ENCODE measurements at regions not wholly inside any gene's neighbourhood (a gene's known extent, or its start where the extent isn't known, plus 50 kb on each side); places are given as distances from the start of the nearest gene placed in this dataset.

GRCh38 chr11:104812103-104812788, 86.0 kb downstream of the CASP12 start:
- H3K9ac ChIP-seq (ENCODE audit: low read depth, low read length, poor library complexity, severe bottlenecking), result no peak overlapping the region
- no peaks in the 10 kb centered on the region for H3F3A ChIP-seq (ENCODE audit: low read depth)
- H3K9me3 ChIP-seq (ENCODE audit: insufficient read depth, low read depth, low read length), result no peaks in the 10 kb centered on the region
- no peaks in the 10 kb centered on the region for H3K4me1 ChIP-seq (ENCODE audit: insufficient read depth, low read length, poor library complexity, severe bottlenecking)
- H3K4me3 ChIP-seq (ENCODE audit: low read length, poor library complexity, severe bottlenecking), result no peak overlapping the region
- TF ChIP-seq EZH2phosphoT487 (IDR thresholded peaks at IDR 0.05; ENCODE audit: borderline replicate concordance), result no peak
- no peak for TF ChIP-seq CTCF (conservative IDR thresholded peaks at IDR 0.05; ENCODE audit: low read length)
- no peaks in the 10 kb centered on the region for H4K20me1 ChIP-seq (ENCODE audit: insufficient read depth, low read length, poor library complexity, severe bottlenecking)
- no peaks in the 10 kb centered on the region for H3K79me2 ChIP-seq (ENCODE audit: insufficient read depth, low read length)
- H3K36me3 ChIP-seq (ENCODE audit: insufficient read depth, low read length), result no peaks in the 10 kb centered on the region
- no peaks in the 10 kb centered on the region for H3K9me2 ChIP-seq (replicated peaks; ENCODE audit: low read depth, low read length)
- no peak overlapping the region for H3K4me2 ChIP-seq (ENCODE audit: low read depth, low read length, poor library complexity, severe bottlenecking)
- H2AFZ ChIP-seq (ENCODE audit: low read length), result no peak overlapping the region
- H3K27me3 ChIP-seq (ENCODE audit: insufficient read depth, low read length, poor library complexity, severe bottlenecking), result no peaks in the 10 kb centered on the region

- H3K79me2 ChIP-seq (ENCODE audit: insufficient read depth, low read length), result no peaks in the 10 kb centered on the region
- H2AFZ ChIP-seq (ENCODE audit: low read length), result no peak overlapping the region
- no peaks in the 10 kb centered on the region for H3K9me3 ChIP-seq (ENCODE audit: insufficient read depth, low read depth, low read length)
- H3K36me3 ChIP-seq (ENCODE audit: insufficient read depth, low read length), result no peaks in the 10 kb centered on the region
- H3K27me3 ChIP-seq (ENCODE audit: insufficient read depth, low read length, poor library complexity, severe bottlenecking), result no peaks in the 10 kb centered on the region
- H3F3A ChIP-seq (ENCODE audit: low read depth), result no peaks in the 10 kb centered on the region
- no peak overlapping the region for H3K9ac ChIP-seq (ENCODE audit: low read depth, low read length, poor library complexity, severe bottlenecking)
- no peaks in the 10 kb centered on the region for H4K20me1 ChIP-seq (ENCODE audit: insufficient read depth, low read length, poor library complexity, severe bottlenecking)
- H3K4me2 ChIP-seq (ENCODE audit: low read depth, low read length, poor library complexity, severe bottlenecking), result no peak overlapping the region
- no peak for TF ChIP-seq CTCF (conservative IDR thresholded peaks at IDR 0.05; ENCODE audit: low read length)
- no peak for TF ChIP-seq EZH2phosphoT487 (IDR thresholded peaks at IDR 0.05; ENCODE audit: borderline replicate concordance)
- H3K9me2 ChIP-seq (replicated peaks; ENCODE audit: low read depth, low read length), result no peaks in the 10 kb centered on the region
- peaks cover 6% of the 10 kb centered on the region for H3K4me1 ChIP-seq (ENCODE audit: insufficient read depth, low read length, poor library complexity, severe bottlenecking)
- H3K4me3 ChIP-seq (ENCODE audit: low read length, poor library complexity, severe bottlenecking), result no peak overlapping the region
Measured at GRCh38 chr11:104803776-104804175, 94.5 kb downstream of the CASP12 start.

GRCh38 chr11:104799251-104799650, 99.0 kb downstream of the CASP12 start:
- no peaks in the 10 kb centered on the region for H3K36me3 ChIP-seq (ENCODE audit: insufficient read depth, low read length)
- no peaks in the 10 kb centered on the region for H4K20me1 ChIP-seq (ENCODE audit: insufficient read depth, low read length, poor library complexity, severe bottlenecking)
- peak overlapping the region; percentile 68 for H3K9ac ChIP-seq (ENCODE audit: low read depth, low read length, poor library complexity, severe bottlenecking)
- peak overlapping the region; percentile 81 for H3K4me2 ChIP-seq (ENCODE audit: low read depth, low read length, poor library complexity, severe bottlenecking)
- peaks cover 13% of the 10 kb centered on the region for H3K4me1 ChIP-seq (ENCODE audit: insufficient read depth, low read length, poor library complexity, severe bottlenecking)
- no peaks in the 10 kb centered on the region for H3K9me2 ChIP-seq (replicated peaks; ENCODE audit: low read depth, low read length)
- no peaks in the 10 kb centered on the region for H3K27me3 ChIP-seq (ENCODE audit: insufficient read depth, low read length, poor library complexity, severe bottlenecking)
- no peaks in the 10 kb centered on the region for H3K79me2 ChIP-seq (ENCODE audit: insufficient read depth, low read length)
- TF ChIP-seq CTCF (conservative IDR thresholded peaks at IDR 0.05; ENCODE audit: low read length) (no peak), EZH2phosphoT487 (IDR thresholded peaks at IDR 0.05; ENCODE audit: borderline replicate concordance) (no peak)
- peak overlapping the region; percentile 96 for H2AFZ ChIP-seq (ENCODE audit: low read length)
- H3K9me3 ChIP-seq (ENCODE audit: insufficient read depth, low read depth, low read length), result peaks cover 3% of the 10 kb centered on the region; the same call in 1 of the 2 replicates
- H3K4me3 ChIP-seq (ENCODE audit: low read length, poor library complexity, severe bottlenecking), result peak overlapping the region; percentile 58
- H3F3A ChIP-seq (ENCODE audit: low read depth), result no peaks in the 10 kb centered on the region

Measured in Loucy (cell line).